ENCODE measurements at regions not wholly inside any gene's neighbourhood (a gene's known extent, or its start where the extent isn't known, plus 50 kb on each side); places are given as distances from the start of the nearest gene placed in this dataset.

DNA sequence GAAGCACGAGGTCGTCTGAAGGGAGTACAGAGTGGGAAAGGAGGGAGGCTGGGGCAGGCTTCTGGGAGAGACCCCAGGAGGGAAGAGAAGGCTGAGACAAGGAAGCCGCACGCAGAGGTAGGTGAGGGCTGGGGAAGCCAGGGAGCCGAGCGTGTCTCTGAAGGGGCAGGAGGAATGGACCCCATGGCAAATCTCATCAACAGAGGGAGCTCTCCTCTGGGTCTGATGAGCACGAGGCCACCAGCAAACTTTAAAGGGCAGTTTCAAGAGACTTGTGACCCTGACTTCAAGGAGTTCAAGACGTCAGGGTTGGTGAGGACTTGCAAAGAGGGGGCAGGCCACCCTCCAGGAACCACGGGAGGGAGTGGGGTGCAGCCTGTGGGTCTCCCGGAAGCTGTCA lies 326.2 kb upstream of the IRX2 start:
- TF ChIP-seq, protein P1, sequence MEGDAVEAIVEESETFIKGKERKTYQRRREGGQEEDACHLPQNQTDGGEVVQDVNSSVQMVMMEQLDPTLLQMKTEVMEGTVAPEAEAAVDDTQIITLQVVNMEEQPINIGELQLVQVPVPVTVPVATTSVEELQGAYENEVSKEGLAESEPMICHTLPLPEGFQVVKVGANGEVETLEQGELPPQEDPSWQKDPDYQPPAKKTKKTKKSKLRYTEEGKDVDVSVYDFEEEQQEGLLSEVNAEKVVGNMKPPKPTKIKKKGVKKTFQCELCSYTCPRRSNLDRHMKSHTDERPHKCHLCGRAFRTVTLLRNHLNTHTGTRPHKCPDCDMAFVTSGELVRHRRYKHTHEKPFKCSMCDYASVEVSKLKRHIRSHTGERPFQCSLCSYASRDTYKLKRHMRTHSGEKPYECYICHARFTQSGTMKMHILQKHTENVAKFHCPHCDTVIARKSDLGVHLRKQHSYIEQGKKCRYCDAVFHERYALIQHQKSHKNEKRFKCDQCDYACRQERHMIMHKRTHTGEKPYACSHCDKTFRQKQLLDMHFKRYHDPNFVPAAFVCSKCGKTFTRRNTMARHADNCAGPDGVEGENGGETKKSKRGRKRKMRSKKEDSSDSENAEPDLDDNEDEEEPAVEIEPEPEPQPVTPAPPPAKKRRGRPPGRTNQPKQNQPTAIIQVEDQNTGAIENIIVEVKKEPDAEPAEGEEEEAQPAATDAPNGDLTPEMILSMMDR (IDR thresholded peaks at IDR 0.05; ENCODE audit: partially characterized antibody, unreplicated experiment) = no peak
- no peak overlapping the region for H3K4me3 Mint-ChIP-seq (ENCODE audit: unreplicated experiment)
- peaks cover 15% of the 10 kb centered on the region for H3K36me3 Mint-ChIP-seq (ENCODE audit: unreplicated experiment)
- peak overlapping the region; percentile 68 for H3K27ac Mint-ChIP-seq (ENCODE audit: unreplicated experiment)
- peaks cover 3% of the 10 kb centered on the region for H3K4me1 Mint-ChIP-seq (ENCODE audit: low read depth, unreplicated experiment)
- H3K27me3 Mint-ChIP-seq (ENCODE audit: unreplicated experiment) = peaks cover 10% of the 10 kb centered on the region
- DNase-seq = no peak
- peaks cover 18% of the 10 kb centered on the region for H3K9me3 Mint-ChIP-seq (ENCODE audit: unreplicated experiment)

- no peak for DNase-seq
- no peak overlapping the region for H3K27ac Mint-ChIP-seq (ENCODE audit: unreplicated experiment)
- no peak overlapping the region for H3K4me3 Mint-ChIP-seq (ENCODE audit: unreplicated experiment)
- TF ChIP-seq, protein P1 (IDR thresholded peaks at IDR 0.05; ENCODE audit: partially characterized antibody, unreplicated experiment) = peak; percentile 39
- H3K36me3 Mint-ChIP-seq (ENCODE audit: unreplicated experiment) = peaks cover 24% of the 10 kb centered on the region
- peaks cover 18% of the 10 kb centered on the region for H3K9me3 Mint-ChIP-seq (ENCODE audit: unreplicated experiment)
- peaks cover 3% of the 10 kb centered on the region for H3K4me1 Mint-ChIP-seq (ENCODE audit: low read depth, unreplicated experiment)
- peaks cover 7% of the 10 kb centered on the region for H3K27me3 Mint-ChIP-seq (ENCODE audit: unreplicated experiment)
Observed at GRCh38 chr5:3075309-3075708, 323.8 kb upstream of the IRX2 start.

- Mint-ChIP-seq H3K4me1 (ENCODE audit: low read depth, unreplicated experiment) (no peaks in the 10 kb centered on the region), H3K4me3 (ENCODE audit: unreplicated experiment) (no peak overlapping the region), H3K27me3 (ENCODE audit: unreplicated experiment) (no peaks in the 10 kb centered on the region), H3K36me3 (ENCODE audit: unreplicated experiment) (peaks cover 16% of the 10 kb centered on the region), H3K27ac (ENCODE audit: unreplicated experiment) (no peak overlapping the region), H3K9me3 (ENCODE audit: unreplicated experiment) (peaks cover 3% of the 10 kb centered on the region)
- TF ChIP-seq, protein P1 (IDR thresholded peaks at IDR 0.05; ENCODE audit: partially characterized antibody, unreplicated experiment) = no peak
- no peak for DNase-seq
Observed at GRCh38 chr5:3068401-3068800, 316.9 kb upstream of the IRX2 start.

- Mint-ChIP-seq H3K27me3 (ENCODE audit: unreplicated experiment) (no peaks in the 10 kb centered on the region), H3K36me3 (ENCODE audit: unreplicated experiment) (no peaks in the 10 kb centered on the region), H3K9me3 (ENCODE audit: unreplicated experiment) (peaks cover 1% of the 10 kb centered on the region), H3K27ac (ENCODE audit: unreplicated experiment) (no peak overlapping the region), H3K4me3 (ENCODE audit: unreplicated experiment) (no peak overlapping the region), H3K4me1 (ENCODE audit: low read depth, unreplicated experiment) (peaks cover 3% of the 10 kb centered on the region)
- TF ChIP-seq, protein P1 (IDR thresholded peaks at IDR 0.05; ENCODE audit: partially characterized antibody, unreplicated experiment) = no peak
- no peak for DNase-seq
Observed at GRCh38 chr5:3060283-3060682, 308.8 kb upstream of the IRX2 start.

DNA sequence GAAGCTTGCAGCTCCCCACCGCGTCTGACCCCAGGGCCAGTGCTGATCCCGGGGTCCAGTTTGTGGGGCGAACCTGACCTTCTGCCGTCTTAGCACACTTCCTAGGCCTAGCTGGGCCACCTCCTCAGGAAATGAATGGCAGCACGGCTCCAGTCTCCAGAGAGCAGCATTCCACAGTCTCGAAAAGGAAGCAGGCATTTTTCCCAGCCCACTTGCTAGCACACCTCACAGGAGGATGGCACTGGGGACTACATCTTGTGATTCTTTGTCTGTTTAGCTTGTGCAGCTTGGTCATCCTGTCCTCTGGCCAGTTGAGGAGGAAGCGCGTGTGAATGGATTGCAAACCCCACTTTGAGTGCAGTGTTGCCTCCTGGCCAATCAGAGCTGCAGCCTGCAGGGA lies 308.0 kb upstream of the IRX2 start:
- no peak for DNase-seq
- TF ChIP-seq, protein P1 (IDR thresholded peaks at IDR 0.05; ENCODE audit: partially characterized antibody, unreplicated experiment) = no peak
- H3K27me3 Mint-ChIP-seq (ENCODE audit: unreplicated experiment) = no peaks in the 10 kb centered on the region
- H3K4me3 Mint-ChIP-seq (ENCODE audit: unreplicated experiment) = no peak overlapping the region
- H3K9me3 Mint-ChIP-seq (ENCODE audit: unreplicated experiment) = peaks cover 1% of the 10 kb centered on the region
- peaks cover 3% of the 10 kb centered on the region for H3K4me1 Mint-ChIP-seq (ENCODE audit: low read depth, unreplicated experiment)
- no peak overlapping the region for H3K27ac Mint-ChIP-seq (ENCODE audit: unreplicated experiment)
- H3K36me3 Mint-ChIP-seq (ENCODE audit: unreplicated experiment) = no peaks in the 10 kb centered on the region

All from glutamatergic neuron (in vitro differentiated cells).